ENCODE measurements at regions not wholly inside any gene's neighbourhood (a gene's known extent, or its start where the extent isn't known, plus 50 kb on each side); places are given as distances from the start of the nearest gene placed in this dataset.
"Not testable (repeated sequence)": the region's sequence is repeated elsewhere in the genome, so short reads cannot be mapped to it uniquely, and the experiment has no call there.

GRCh38 chr5:21432646-21433045 is 1420.5 kb downstream of the CDH12 start:
- Mint-ChIP-seq H3K27me3 (ENCODE audit: low read depth) (no peaks in the 10 kb centered on the region), H3K36me3 (ENCODE audit: low read depth) (no peaks in the 10 kb centered on the region), H3K4me1 (ENCODE audit: low read depth) (no peaks in the 10 kb centered on the region), H3K27ac (no peak overlapping the region), H3K9me3 (no peaks in the 10 kb centered on the region), H3K4me3 (no peak overlapping the region)
- DNase-seq (ENCODE audit: low spot score) = no peak

GRCh38 chr5:21424907-21425306 is 1428.2 kb downstream of the CDH12 start:
- H3K27me3 Mint-ChIP-seq (ENCODE audit: low read depth) = no peaks in the 10 kb centered on the region
- H3K4me3 Mint-ChIP-seq = no peak overlapping the region
- no peak for DNase-seq (ENCODE audit: low spot score)
- no peaks in the 10 kb centered on the region for H3K9me3 Mint-ChIP-seq
- no peak overlapping the region for H3K27ac Mint-ChIP-seq
- no peaks in the 10 kb centered on the region for H3K36me3 Mint-ChIP-seq (ENCODE audit: low read depth)
- no peaks in the 10 kb centered on the region for H3K4me1 Mint-ChIP-seq (ENCODE audit: low read depth)

- Mint-ChIP-seq H3K27me3 (ENCODE audit: low read depth) (no peaks in the 10 kb centered on the region), H3K4me3 (no peak overlapping the region), H3K4me1 (ENCODE audit: low read depth) (no peaks in the 10 kb centered on the region), H3K27ac (no peak overlapping the region), H3K9me3 (no peaks in the 10 kb centered on the region), H3K36me3 (ENCODE audit: low read depth) (no peaks in the 10 kb centered on the region)
- no peak for DNase-seq (ENCODE audit: low spot score)
These were observed 1431.4 kb upstream of the CDH18 start for GRCh38 chr5:21419383-21419782.

- DNase-seq (ENCODE audit: low spot score); H3K4me1 Mint-ChIP-seq (ENCODE audit: low read depth); H3K36me3 Mint-ChIP-seq (ENCODE audit: low read depth); H3K9me3 Mint-ChIP-seq; H3K4me3 Mint-ChIP-seq; H3K27ac Mint-ChIP-seq; H3K27me3 Mint-ChIP-seq (ENCODE audit: low read depth): not testable (repeated sequence)
These were observed 1414.1 kb upstream of the CDH18 start for GRCh38 chr5:21402089-21402488.

- Mint-ChIP-seq H3K27ac (no peak overlapping the region), H3K36me3 (ENCODE audit: low read depth) (no peaks in the 10 kb centered on the region), H3K4me1 (ENCODE audit: low read depth) (no peaks in the 10 kb centered on the region), H3K4me3 (no peak overlapping the region), H3K9me3 (no peaks in the 10 kb centered on the region), H3K27me3 (ENCODE audit: low read depth) (no peaks in the 10 kb centered on the region)
- DNase-seq (ENCODE audit: low spot score) = no peak
These were observed 1410.5 kb upstream of the CDH18 start for GRCh38 chr5:21398511-21398910.

- Mint-ChIP-seq H3K27me3 (ENCODE audit: low read depth) (no peaks in the 10 kb centered on the region), H3K27ac (no peak overlapping the region), H3K4me1 (ENCODE audit: low read depth) (no peaks in the 10 kb centered on the region)
These were observed 1409.7 kb upstream of the CDH18 start for GRCh38 chr5:21397693-21398092.

GRCh38 chr5:21391506-21391905 is 1403.5 kb upstream of the CDH18 start:
- H3K4me3 Mint-ChIP-seq = no peak overlapping the region
- no peaks in the 10 kb centered on the region for H3K36me3 Mint-ChIP-seq (ENCODE audit: low read depth)
- no peaks in the 10 kb centered on the region for H3K27me3 Mint-ChIP-seq (ENCODE audit: low read depth)
- no peaks in the 10 kb centered on the region for H3K4me1 Mint-ChIP-seq (ENCODE audit: low read depth)
- no peak for DNase-seq (ENCODE audit: low spot score)
- H3K9me3 Mint-ChIP-seq = no peaks in the 10 kb centered on the region
- H3K27ac Mint-ChIP-seq = no peak overlapping the region

More at GRCh38 chr5:21397693-21398092, 1409.7 kb upstream of the CDH18 start:
- no peak for DNase-seq (ENCODE audit: low spot score)
- H3K4me3 Mint-ChIP-seq = no peak overlapping the region
- no peaks in the 10 kb centered on the region for H3K36me3 Mint-ChIP-seq (ENCODE audit: low read depth)
- H3K9me3 Mint-ChIP-seq = no peaks in the 10 kb centered on the region

- not testable (repeated sequence) for DNase-seq (ENCODE audit: low spot score); H3K27ac Mint-ChIP-seq; H3K4me3 Mint-ChIP-seq; H3K27me3 Mint-ChIP-seq (ENCODE audit: low read depth); H3K9me3 Mint-ChIP-seq; H3K36me3 Mint-ChIP-seq (ENCODE audit: low read depth); H3K4me1 Mint-ChIP-seq (ENCODE audit: low read depth)
These were observed 1372.8 kb upstream of the CDH18 start for GRCh38 chr5:21360754-21361153.

GRCh38 chr5:21341948-21342261 is 1353.9 kb upstream of the CDH18 start:
- H3K9me3 Mint-ChIP-seq; DNase-seq (ENCODE audit: low spot score); H3K4me1 Mint-ChIP-seq (ENCODE audit: low read depth); H3K27ac Mint-ChIP-seq; H3K27me3 Mint-ChIP-seq (ENCODE audit: low read depth); H3K36me3 Mint-ChIP-seq (ENCODE audit: low read depth); H3K4me3 Mint-ChIP-seq: not testable (repeated sequence)

- H3K9me3 Mint-ChIP-seq; H3K4me3 Mint-ChIP-seq; H3K27ac Mint-ChIP-seq; H3K4me1 Mint-ChIP-seq (ENCODE audit: low read depth); H3K27me3 Mint-ChIP-seq (ENCODE audit: low read depth); H3K36me3 Mint-ChIP-seq (ENCODE audit: low read depth); DNase-seq (ENCODE audit: low spot score): not testable (repeated sequence)
These were observed 1353.4 kb upstream of the CDH18 start for GRCh38 chr5:21341203-21341947.

- H3K4me3 Mint-ChIP-seq; H3K27me3 Mint-ChIP-seq (ENCODE audit: low read depth); H3K9me3 Mint-ChIP-seq; H3K27ac Mint-ChIP-seq; H3K4me1 Mint-ChIP-seq (ENCODE audit: low read depth); DNase-seq (ENCODE audit: low spot score); H3K36me3 Mint-ChIP-seq (ENCODE audit: low read depth): not testable (repeated sequence)
These were observed 1352.2 kb upstream of the CDH18 start for GRCh38 chr5:21340233-21340632.

- not testable (repeated sequence) for H3K27ac Mint-ChIP-seq; H3K9me3 Mint-ChIP-seq; H3K27me3 Mint-ChIP-seq (ENCODE audit: low read depth); H3K4me1 Mint-ChIP-seq (ENCODE audit: low read depth); DNase-seq (ENCODE audit: low spot score); H3K4me3 Mint-ChIP-seq; H3K36me3 Mint-ChIP-seq (ENCODE audit: low read depth)
These were observed 1348.5 kb upstream of the CDH18 start for GRCh38 chr5:21336478-21336877.

- DNase-seq (ENCODE audit: low spot score) = not testable (repeated sequence)
These were observed 1327.4 kb upstream of the CDH18 start for GRCh38 chr5:21315376-21315775.

GRCh38 chr5:21301205-21301604 is 1313.2 kb upstream of the CDH18 start:
- H3K9me3 Mint-ChIP-seq; H3K36me3 Mint-ChIP-seq (ENCODE audit: low read depth); H3K27ac Mint-ChIP-seq; H3K27me3 Mint-ChIP-seq (ENCODE audit: low read depth); DNase-seq (ENCODE audit: low spot score); H3K4me1 Mint-ChIP-seq (ENCODE audit: low read depth); H3K4me3 Mint-ChIP-seq: not testable (repeated sequence)

More at GRCh38 chr5:21315376-21315775, 1327.4 kb upstream of the CDH18 start:
- H3K9me3 Mint-ChIP-seq; H3K36me3 Mint-ChIP-seq (ENCODE audit: low read depth); H3K4me1 Mint-ChIP-seq (ENCODE audit: low read depth); H3K27me3 Mint-ChIP-seq (ENCODE audit: low read depth); H3K27ac Mint-ChIP-seq; H3K4me3 Mint-ChIP-seq: not testable (repeated sequence)

GRCh38 chr5:21274361-21274760 is 1286.4 kb upstream of the CDH18 start:
- not testable (repeated sequence) for H3K4me3 Mint-ChIP-seq; H3K9me3 Mint-ChIP-seq; H3K27ac Mint-ChIP-seq; DNase-seq (ENCODE audit: low spot score); H3K4me1 Mint-ChIP-seq (ENCODE audit: low read depth); H3K27me3 Mint-ChIP-seq (ENCODE audit: low read depth); H3K36me3 Mint-ChIP-seq (ENCODE audit: low read depth)
